GM19193 (cell line): ENCODE measurements at regions not wholly inside any gene's neighbourhood (a gene's known extent, or its start where the extent isn't known, plus 50 kb on each side); places are given as distances from the start of the nearest gene placed in this dataset.

Experiments used
- POLR2A ChIP-seq: IDR thresholded peaks from 4 replicates; pipeline ENCODE4 v1.6.1; 2011; ENCODE audit not compliant: insufficient read depth, insufficient read length; ENCODE audit errors: extremely low read depth

GRCh38 chr1:198883184-198883583, 244.3 kb downstream of the PTPRC start:
- no peak for TF ChIP-seq POLR2A

GRCh38 chr1:198887866-198888265, 249.0 kb downstream of the PTPRC start:
- no peak for TF ChIP-seq POLR2A

- TF ChIP-seq POLR2A = no peak
Measured at GRCh38 chr1:198888379-198888943, 249.6 kb downstream of the PTPRC start.

GRCh38 chr1:198889101-198889500, 250.3 kb downstream of the PTPRC start:
- TF ChIP-seq POLR2A = no peak

- no peak for TF ChIP-seq POLR2A
Measured at GRCh38 chr1:198889749-198890148, 250.9 kb downstream of the PTPRC start.

- TF ChIP-seq POLR2A = no peak
Measured at GRCh38 chr1:198890214-198890930, 251.5 kb downstream of the PTPRC start.

- TF ChIP-seq POLR2A = no peak
Measured at GRCh38 chr1:198892065-198892464, 253.2 kb downstream of the PTPRC start.

GRCh38 chr1:198893141-198893540, 254.3 kb downstream of the PTPRC start:
- TF ChIP-seq POLR2A = no peak

- TF ChIP-seq POLR2A = no peak
Measured at GRCh38 chr1:198893763-198894444, 255.1 kb downstream of the PTPRC start.

- no peak for TF ChIP-seq POLR2A
Measured at GRCh38 chr1:198901266-198901665, 262.4 kb downstream of the PTPRC start.

- TF ChIP-seq POLR2A = no peak
Measured at GRCh38 chr1:198902655-198903054, 263.8 kb downstream of the PTPRC start.

GRCh38 chr1:198903203-198903602, 264.4 kb downstream of the PTPRC start:
- TF ChIP-seq POLR2A = no peak

GRCh38 chr1:198903621-198904020, 264.8 kb downstream of the PTPRC start:
- no peak for TF ChIP-seq POLR2A

- TF ChIP-seq POLR2A = no peak
Measured at GRCh38 chr1:198904321-198904720, 265.5 kb downstream of the PTPRC start.

GRCh38 chr1:198906739-198907422, 268.0 kb downstream of the PTPRC start:
- no peak for TF ChIP-seq POLR2A

GRCh38 chr1:198907423-198907746, 268.5 kb downstream of the PTPRC start:
- TF ChIP-seq POLR2A = no peak

GRCh38 chr1:198908995-198909394, 270.2 kb downstream of the PTPRC start:
- TF ChIP-seq POLR2A = no peak

- no peak for TF ChIP-seq POLR2A
Measured at GRCh38 chr1:198909973-198910372, 271.1 kb downstream of the PTPRC start.
